ENCODE measurements at regions not wholly inside any gene's neighbourhood (a gene's known extent, or its start where the extent isn't known, plus 50 kb on each side); places are given as distances from the start of the nearest gene placed in this dataset.
"Not testable (repeated sequence)": the region's sequence is repeated elsewhere in the genome, so short reads cannot be mapped to it uniquely, and the experiment has no call there.

DNA sequence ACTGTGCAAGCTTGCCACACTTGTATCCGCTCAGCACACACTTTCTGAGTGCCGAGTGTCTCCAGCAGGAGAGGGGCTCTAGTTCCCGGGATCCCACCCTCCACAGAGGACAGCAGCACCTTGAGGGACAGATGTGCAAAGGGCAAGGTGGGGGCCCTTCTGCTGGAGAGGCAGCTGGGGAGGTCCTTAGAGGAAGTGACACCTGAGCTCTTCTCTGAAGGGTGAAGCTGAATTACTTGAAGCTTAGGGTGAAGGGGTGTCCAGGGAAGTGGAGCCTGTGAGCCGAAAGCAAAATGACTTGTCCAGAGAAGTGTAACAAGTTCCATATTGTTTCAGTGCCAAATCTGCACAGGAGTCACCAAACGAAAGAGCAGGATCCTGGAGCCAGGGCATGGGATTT is 136.3 kb upstream of the DUSP22 start:
- DNase-seq (no peak), ATAC-seq (ENCODE audit: low read depth in 2 of 2) (no peak)
- H3K9me3 Mint-ChIP-seq, result peaks cover 0 to 4% (median 0%) of the 10 kb centered on the region in 7 donors
- H3K4me3 Mint-ChIP-seq, result no peak overlapping the region
- peaks cover 31% of the 10 kb centered on the region for H3K27me3 Mint-ChIP-seq
- H3K36me3 ChIP-seq (ENCODE audit: control insufficient read depth, insufficient read depth, low read length), result no peaks in the 10 kb centered on the region
- H3K9me3 ChIP-seq (ENCODE audit: control insufficient read depth in 2 of 2, low read length in 2 of 2), result no peaks in the 10 kb centered on the region
- peaks cover 9% of the 10 kb centered on the region for H3K4me1 ChIP-seq (ENCODE audit: control insufficient read depth, insufficient read depth, low read length, poor library complexity, severe bottlenecking)
- H3K4me3 ChIP-seq (ENCODE audit: low read depth, low read length), result no peak overlapping the region
- H3K36me3 Mint-ChIP-seq, result no peaks in the 10 kb centered on the region
- H3K27ac ChIP-seq (ENCODE audit: insufficient read depth, low read length, poor library complexity, severe bottlenecking), result no peak overlapping the region
- H3K27me3 ChIP-seq (ENCODE audit: control insufficient read depth, insufficient read depth, low read length), result peaks cover 4% of the 10 kb centered on the region
- H3K4me1 Mint-ChIP-seq, result peaks cover 3 to 24% (median 10%) of the 10 kb centered on the region in 4 donors
- H3K27ac Mint-ChIP-seq, result no peak overlapping the region

DNA sequence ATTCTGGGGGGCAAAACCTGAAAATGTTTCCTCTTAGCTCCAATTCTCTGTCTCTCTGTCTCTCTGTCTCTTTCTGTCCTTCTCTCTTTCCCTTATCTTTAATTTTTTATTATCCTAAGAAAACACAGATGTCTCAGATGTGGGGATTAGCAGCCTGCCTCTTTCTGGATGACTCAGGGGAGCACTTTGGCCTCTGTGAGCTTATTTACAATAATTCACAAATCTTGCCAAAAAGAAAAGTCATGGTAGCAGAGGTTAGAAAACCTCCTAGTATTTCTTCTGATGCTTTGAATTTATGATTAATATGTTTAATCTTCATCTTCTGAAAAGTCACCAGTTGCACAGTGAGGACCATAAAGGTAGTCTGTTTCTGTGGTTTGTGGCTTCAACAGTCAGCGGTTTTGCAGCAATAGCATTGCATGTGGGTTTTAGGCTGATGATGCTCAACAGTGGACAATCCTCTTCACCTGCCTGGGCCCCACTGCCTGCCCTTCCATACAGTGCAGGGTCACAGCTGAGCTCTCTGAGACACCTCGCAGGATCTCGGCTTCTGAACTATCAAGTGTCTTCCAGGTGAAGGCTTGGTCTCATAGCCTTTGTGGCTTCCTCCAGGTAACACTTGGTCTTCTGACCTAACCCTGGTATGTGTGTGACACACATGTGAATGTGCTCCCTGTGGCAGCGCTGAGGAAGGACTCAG is 135.7 kb upstream of the DUSP22 start:
- not testable (repeated sequence) for H3K27ac ChIP-seq (ENCODE audit: insufficient read depth, low read length, poor library complexity, severe bottlenecking); ATAC-seq (ENCODE audit: low read depth in 2 of 2); H3K4me3 ChIP-seq (ENCODE audit: low read depth, low read length); H3K9me3 ChIP-seq (ENCODE audit: control insufficient read depth in 2 of 2, low read length in 2 of 2); H3K36me3 ChIP-seq (ENCODE audit: control insufficient read depth, insufficient read depth, low read length); H3K27me3 ChIP-seq (ENCODE audit: control insufficient read depth, insufficient read depth, low read length); H3K4me3 Mint-ChIP-seq; H3K36me3 Mint-ChIP-seq; H3K27ac Mint-ChIP-seq; H3K4me1 ChIP-seq (ENCODE audit: control insufficient read depth, insufficient read depth, low read length, poor library complexity, severe bottlenecking); H3K9me3 Mint-ChIP-seq
- peaks cover 28% of the 10 kb centered on the region for H3K27me3 Mint-ChIP-seq
- DNase-seq, result peak in 1 of 3 donors; percentile 11
- peaks cover 3 to 24% (median 10%) of the 10 kb centered on the region in 4 donors for H3K4me1 Mint-ChIP-seq

GRCh38 chr6:157176-157575 is 135.1 kb upstream of the DUSP22 start:
- H3K4me3 Mint-ChIP-seq; ATAC-seq (ENCODE audit: low read depth in 2 of 2); H3K27ac Mint-ChIP-seq; H3K9me3 ChIP-seq (ENCODE audit: control insufficient read depth in 2 of 2, low read length in 2 of 2); H3K9me3 Mint-ChIP-seq; H3K4me3 ChIP-seq (ENCODE audit: low read depth, low read length); H3K4me1 ChIP-seq (ENCODE audit: control insufficient read depth, insufficient read depth, low read length, poor library complexity, severe bottlenecking); H3K27ac ChIP-seq (ENCODE audit: insufficient read depth, low read length, poor library complexity, severe bottlenecking); H3K27me3 ChIP-seq (ENCODE audit: control insufficient read depth, insufficient read depth, low read length); H3K36me3 Mint-ChIP-seq; H3K36me3 ChIP-seq (ENCODE audit: control insufficient read depth, insufficient read depth, low read length): not testable (repeated sequence)
- Mint-ChIP-seq H3K27me3 (peaks cover 28% of the 10 kb centered on the region), H3K4me1 (peaks cover 3 to 24% (median 10%) of the 10 kb centered on the region in 4 donors)
- peak in 2 of 3 donors; percentile 26 to 50 for DNase-seq

DNA sequence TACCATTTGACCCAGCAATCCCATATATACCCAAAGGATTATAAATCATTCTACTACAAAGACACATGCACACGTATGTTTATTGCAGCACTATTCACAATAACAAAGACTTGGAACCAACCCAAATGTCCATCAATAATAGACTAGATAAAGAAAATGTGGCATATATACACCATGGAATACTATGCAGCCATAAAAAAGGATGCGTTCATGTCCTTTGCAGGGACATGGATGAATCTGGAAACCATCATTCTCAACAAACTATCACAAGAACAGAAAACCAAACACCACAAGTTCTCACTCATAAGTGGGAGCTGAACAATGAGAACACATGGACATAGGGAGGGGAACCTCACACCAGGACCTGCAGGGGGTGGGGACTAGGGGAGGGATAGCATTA is 130.6 kb upstream of the DUSP22 start:
- H3K27ac ChIP-seq (ENCODE audit: insufficient read depth, low read length, poor library complexity, severe bottlenecking); H3K27ac Mint-ChIP-seq; H3K27me3 ChIP-seq (ENCODE audit: control insufficient read depth, insufficient read depth, low read length); H3K36me3 Mint-ChIP-seq; H3K4me1 Mint-ChIP-seq; H3K4me3 ChIP-seq (ENCODE audit: low read depth, low read length); H3K4me3 Mint-ChIP-seq; H3K9me3 Mint-ChIP-seq; H3K9me3 ChIP-seq (ENCODE audit: control insufficient read depth in 2 of 2, low read length in 2 of 2); H3K36me3 ChIP-seq (ENCODE audit: control insufficient read depth, insufficient read depth, low read length); ATAC-seq (ENCODE audit: low read depth in 2 of 2); H3K4me1 ChIP-seq (ENCODE audit: control insufficient read depth, insufficient read depth, low read length, poor library complexity, severe bottlenecking); DNase-seq: not testable (repeated sequence)
- peaks cover 34% of the 10 kb centered on the region for H3K27me3 Mint-ChIP-seq

- H3K27ac ChIP-seq (ENCODE audit: insufficient read depth, low read length, poor library complexity, severe bottlenecking), result no peak overlapping the region
- H3K36me3 ChIP-seq (ENCODE audit: control insufficient read depth, insufficient read depth, low read length), result no peaks in the 10 kb centered on the region
- peaks cover 0 to 4% (median 0%) of the 10 kb centered on the region in 7 donors for H3K9me3 Mint-ChIP-seq
- no peak overlapping the region for H3K4me3 Mint-ChIP-seq
- ATAC-seq (ENCODE audit: low read depth in 2 of 2) (no peak), DNase-seq (no peak)
- H3K27me3 Mint-ChIP-seq, result peaks cover 37% of the 10 kb centered on the region
- no peaks in the 10 kb centered on the region for H3K36me3 Mint-ChIP-seq
- H3K4me3 ChIP-seq (ENCODE audit: low read depth, low read length), result no peak overlapping the region
- H3K9me3 ChIP-seq (ENCODE audit: control insufficient read depth in 2 of 2, low read length in 2 of 2), result no peaks in the 10 kb centered on the region
- H3K27me3 ChIP-seq (ENCODE audit: control insufficient read depth, insufficient read depth, low read length), result no peaks in the 10 kb centered on the region
- H3K4me1 ChIP-seq (ENCODE audit: control insufficient read depth, insufficient read depth, low read length, poor library complexity, severe bottlenecking), result no peaks in the 10 kb centered on the region
- peaks cover 0 to 6% (median 0%) of the 10 kb centered on the region in 4 donors for H3K4me1 Mint-ChIP-seq
- no peak overlapping the region for H3K27ac Mint-ChIP-seq
These were observed 127.6 kb upstream of the DUSP22 start for GRCh38 chr6:164720-165119.

- no peak overlapping the region for H3K4me3 Mint-ChIP-seq
- Histone ChIP-seq H3K27me3 (ENCODE audit: control insufficient read depth, insufficient read depth, low read length) (peaks cover 2% of the 10 kb centered on the region), H3K9me3 (ENCODE audit: control insufficient read depth in 2 of 2, low read length in 2 of 2) (no peaks in the 10 kb centered on the region), H3K4me3 (ENCODE audit: low read depth, low read length) (no peak overlapping the region), H3K27ac (ENCODE audit: insufficient read depth, low read length, poor library complexity, severe bottlenecking) (no peak overlapping the region), H3K4me1 (ENCODE audit: control insufficient read depth, insufficient read depth, low read length, poor library complexity, severe bottlenecking) (no peaks in the 10 kb centered on the region), H3K36me3 (ENCODE audit: control insufficient read depth, insufficient read depth, low read length) (no peaks in the 10 kb centered on the region)
- H3K9me3 Mint-ChIP-seq, result peaks cover 0 to 4% (median 0%) of the 10 kb centered on the region in 7 donors
- no peak for ATAC-seq (ENCODE audit: low read depth in 2 of 2)
- no peak overlapping the region for H3K27ac Mint-ChIP-seq
- H3K4me1 Mint-ChIP-seq, result peaks cover 0 to 6% (median 0%) of the 10 kb centered on the region in 4 donors
- peaks cover 39% of the 10 kb centered on the region for H3K27me3 Mint-ChIP-seq
- DNase-seq, result no peak
- H3K36me3 Mint-ChIP-seq, result no peaks in the 10 kb centered on the region
These were observed 127.0 kb upstream of the DUSP22 start for GRCh38 chr6:165263-165662.

GRCh38 chr6:165906-166305 is 126.4 kb upstream of the DUSP22 start:
- H3K4me1 Mint-ChIP-seq, result peaks cover 0 to 6% (median 0%) of the 10 kb centered on the region in 4 donors
- H3K27me3 Mint-ChIP-seq, result peaks cover 45% of the 10 kb centered on the region
- no peaks in the 10 kb centered on the region for H3K9me3 ChIP-seq (ENCODE audit: control insufficient read depth in 2 of 2, low read length in 2 of 2)
- H3K9me3 Mint-ChIP-seq, result peaks cover 0 to under 1% (median 0%) of the 10 kb centered on the region in 7 donors
- peaks cover 3% of the 10 kb centered on the region for H3K27me3 ChIP-seq (ENCODE audit: control insufficient read depth, insufficient read depth, low read length)
- DNase-seq (no peak), ATAC-seq (ENCODE audit: low read depth in 2 of 2) (no peak)
- H3K4me3 Mint-ChIP-seq, result no peak overlapping the region
- H3K36me3 ChIP-seq (ENCODE audit: control insufficient read depth, insufficient read depth, low read length), result no peaks in the 10 kb centered on the region
- H3K27ac Mint-ChIP-seq, result no peak overlapping the region
- no peak overlapping the region for H3K4me3 ChIP-seq (ENCODE audit: low read depth, low read length)
- no peaks in the 10 kb centered on the region for H3K36me3 Mint-ChIP-seq
- H3K27ac ChIP-seq (ENCODE audit: insufficient read depth, low read length, poor library complexity, severe bottlenecking), result no peak overlapping the region
- H3K4me1 ChIP-seq (ENCODE audit: control insufficient read depth, insufficient read depth, low read length, poor library complexity, severe bottlenecking), result no peaks in the 10 kb centered on the region

DNA sequence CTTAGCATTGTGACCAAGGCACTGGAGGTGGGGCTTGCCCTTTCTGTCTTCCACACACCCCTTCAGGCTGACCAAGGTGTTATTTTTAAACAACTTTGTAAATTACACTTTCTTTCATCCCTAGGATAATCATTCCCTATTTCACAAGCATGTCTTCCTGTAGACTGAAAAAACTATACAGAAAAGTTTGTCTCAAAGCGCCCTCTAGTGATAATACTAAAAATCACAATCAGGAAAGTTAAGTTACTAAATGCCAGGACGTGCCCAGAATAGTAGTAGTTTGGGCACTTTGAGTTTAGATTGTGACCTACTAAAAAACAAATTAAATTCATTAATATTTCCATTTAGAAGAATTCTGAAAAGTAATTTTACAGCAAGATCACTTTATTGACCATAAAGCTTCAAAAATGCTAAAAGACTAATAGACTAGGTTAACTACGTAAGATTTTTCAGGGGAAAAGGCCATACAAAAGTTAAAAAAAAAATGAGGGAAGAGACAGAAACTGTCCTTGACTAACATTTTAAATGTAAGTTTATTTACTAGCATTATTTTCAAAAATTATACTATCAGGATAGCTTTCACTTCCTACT is 123.3 kb upstream of the DUSP22 start:
- H3K36me3 ChIP-seq (ENCODE audit: control insufficient read depth, insufficient read depth, low read length), result no peaks in the 10 kb centered on the region
- H3K4me1 Mint-ChIP-seq, result peaks cover 0 to 6% (median 0%) of the 10 kb centered on the region in 4 donors
- peaks cover 9% of the 10 kb centered on the region for H3K27me3 ChIP-seq (ENCODE audit: control insufficient read depth, insufficient read depth, low read length)
- peaks cover 56% of the 10 kb centered on the region for H3K27me3 Mint-ChIP-seq
- H3K9me3 ChIP-seq (ENCODE audit: control insufficient read depth in 2 of 2, low read length in 2 of 2), result peaks cover 0 to 2% of the 10 kb centered on the region in 2 experiments
- no peak overlapping the region for H3K27ac Mint-ChIP-seq
- DNase-seq (peak in 2 of 3 donors; percentile 34 to 58), ATAC-seq (ENCODE audit: low read depth in 2 of 2) (no peak)
- H3K4me3 Mint-ChIP-seq, result no peak overlapping the region
- H3K4me1 ChIP-seq (ENCODE audit: control insufficient read depth, insufficient read depth, low read length, poor library complexity, severe bottlenecking), result no peaks in the 10 kb centered on the region
- H3K4me3 ChIP-seq (ENCODE audit: low read depth, low read length), result no peak overlapping the region
- no peak overlapping the region for H3K27ac ChIP-seq (ENCODE audit: insufficient read depth, low read length, poor library complexity, severe bottlenecking)
- peaks cover 0 to 5% (median 0%) of the 10 kb centered on the region in 7 donors for H3K9me3 Mint-ChIP-seq
- H3K36me3 Mint-ChIP-seq, result peaks cover 4% of the 10 kb centered on the region
